ENCODE measurements at regions not wholly inside any gene's neighbourhood (a gene's known extent, or its start where the extent isn't known, plus 50 kb on each side); places are given as distances from the start of the nearest gene placed in this dataset.
A peak's percentile ranks its signal among the peaks of the same experiment; 100 is the strongest.

GRCh38 chr1:30129001-30129408, 594.4 kb downstream of the MATN1 start:
- Mint-ChIP-seq H3K36me3 (ENCODE audit: low read depth) (no peaks in the 10 kb centered on the region), H3K27me3 (ENCODE audit: low read depth) (peaks cover 32% of the 10 kb centered on the region), H3K27ac (ENCODE audit: unreplicated experiment) (no peak overlapping the region)

GRCh38 chr1:30126848-30127247, 596.5 kb downstream of the MATN1 start:
- no peak overlapping the region for H3K27ac Mint-ChIP-seq (ENCODE audit: unreplicated experiment)
- DNase-seq (ENCODE audit: low spot score) = no peak
- no peaks in the 10 kb centered on the region for H3K9me3 Mint-ChIP-seq (ENCODE audit: low read depth)
- no peak overlapping the region for H3K4me3 Mint-ChIP-seq (ENCODE audit: unreplicated experiment)
- no peak for TF ChIP-seq CTCF (IDR thresholded peaks at IDR 0.05)
- no peaks in the 10 kb centered on the region for H3K36me3 Mint-ChIP-seq (ENCODE audit: low read depth)
- H3K27me3 Mint-ChIP-seq (ENCODE audit: low read depth) = peaks cover 24% of the 10 kb centered on the region
- no peaks in the 10 kb centered on the region for H3K4me1 Mint-ChIP-seq (ENCODE audit: low read depth)

More at GRCh38 chr1:30129001-30129408, 594.4 kb downstream of the MATN1 start:
- no peak overlapping the region for H3K4me3 Mint-ChIP-seq (ENCODE audit: unreplicated experiment)
- no peak for DNase-seq (ENCODE audit: low spot score)
- no peaks in the 10 kb centered on the region for H3K9me3 Mint-ChIP-seq (ENCODE audit: low read depth)
- H3K4me1 Mint-ChIP-seq (ENCODE audit: low read depth) = no peaks in the 10 kb centered on the region
- TF ChIP-seq CTCF (IDR thresholded peaks at IDR 0.05) = no peak

GRCh38 chr1:30125821-30126170, 597.6 kb downstream of the MATN1 start:
- Mint-ChIP-seq H3K9me3 (ENCODE audit: low read depth) (no peaks in the 10 kb centered on the region), H3K4me1 (ENCODE audit: low read depth) (no peaks in the 10 kb centered on the region), H3K36me3 (ENCODE audit: low read depth) (no peaks in the 10 kb centered on the region), H3K27me3 (ENCODE audit: low read depth) (peaks cover 28% of the 10 kb centered on the region), H3K4me3 (ENCODE audit: unreplicated experiment) (no peak overlapping the region), H3K27ac (ENCODE audit: unreplicated experiment) (no peak overlapping the region)
- TF ChIP-seq CTCF (IDR thresholded peaks at IDR 0.05) = no peak
- DNase-seq (ENCODE audit: low spot score) = no peak

GRCh38 chr1:30125021-30125820, 598.2 kb downstream of the MATN1 start:
- no peaks in the 10 kb centered on the region for H3K4me1 Mint-ChIP-seq (ENCODE audit: low read depth)
- TF ChIP-seq CTCF (IDR thresholded peaks at IDR 0.05) = no peak
- H3K9me3 Mint-ChIP-seq (ENCODE audit: low read depth) = no peaks in the 10 kb centered on the region
- peaks cover 29% of the 10 kb centered on the region for H3K27me3 Mint-ChIP-seq (ENCODE audit: low read depth)
- H3K4me3 Mint-ChIP-seq (ENCODE audit: unreplicated experiment) = no peak overlapping the region
- peak; percentile 49 for DNase-seq (ENCODE audit: low spot score)
- H3K36me3 Mint-ChIP-seq (ENCODE audit: low read depth) = no peaks in the 10 kb centered on the region
- no peak overlapping the region for H3K27ac Mint-ChIP-seq (ENCODE audit: unreplicated experiment)

GRCh38 chr1:30123896-30124295, 599.5 kb downstream of the MATN1 start:
- peaks cover 28% of the 10 kb centered on the region for H3K27me3 Mint-ChIP-seq (ENCODE audit: low read depth)
- H3K36me3 Mint-ChIP-seq (ENCODE audit: low read depth) = no peaks in the 10 kb centered on the region
- H3K9me3 Mint-ChIP-seq (ENCODE audit: low read depth) = no peaks in the 10 kb centered on the region
- TF ChIP-seq CTCF (IDR thresholded peaks at IDR 0.05) = no peak
- peak; percentile 51 for DNase-seq (ENCODE audit: low spot score)
- no peak overlapping the region for H3K27ac Mint-ChIP-seq (ENCODE audit: unreplicated experiment)
- H3K4me1 Mint-ChIP-seq (ENCODE audit: low read depth) = no peaks in the 10 kb centered on the region
- H3K4me3 Mint-ChIP-seq (ENCODE audit: unreplicated experiment) = no peak overlapping the region
